Ureter (tissue), 1 donor: ENCODE measurements at regions not wholly inside any gene's neighbourhood (a gene's known extent, or its start where the extent isn't known, plus 50 kb on each side); places are given as distances from the start of the nearest gene placed in this dataset.
"Not testable (repeated sequence)": the region's sequence is repeated elsewhere in the genome, so short reads cannot be mapped to it uniquely, and the experiment has no call there.

Source experiments
- DNase-seq: peaks from one replicate; pipeline ENCODE4 v3.0.0-alpha.2; 2020; ENCODE audit warnings: low spot score
- donor health status: DM: yes; HTN: yes; CAD: no.

GRCh38 chr9:126056312-126057021 is 270.2 kb upstream of the MVB12B start:
- no peak for DNase-seq

DNA sequence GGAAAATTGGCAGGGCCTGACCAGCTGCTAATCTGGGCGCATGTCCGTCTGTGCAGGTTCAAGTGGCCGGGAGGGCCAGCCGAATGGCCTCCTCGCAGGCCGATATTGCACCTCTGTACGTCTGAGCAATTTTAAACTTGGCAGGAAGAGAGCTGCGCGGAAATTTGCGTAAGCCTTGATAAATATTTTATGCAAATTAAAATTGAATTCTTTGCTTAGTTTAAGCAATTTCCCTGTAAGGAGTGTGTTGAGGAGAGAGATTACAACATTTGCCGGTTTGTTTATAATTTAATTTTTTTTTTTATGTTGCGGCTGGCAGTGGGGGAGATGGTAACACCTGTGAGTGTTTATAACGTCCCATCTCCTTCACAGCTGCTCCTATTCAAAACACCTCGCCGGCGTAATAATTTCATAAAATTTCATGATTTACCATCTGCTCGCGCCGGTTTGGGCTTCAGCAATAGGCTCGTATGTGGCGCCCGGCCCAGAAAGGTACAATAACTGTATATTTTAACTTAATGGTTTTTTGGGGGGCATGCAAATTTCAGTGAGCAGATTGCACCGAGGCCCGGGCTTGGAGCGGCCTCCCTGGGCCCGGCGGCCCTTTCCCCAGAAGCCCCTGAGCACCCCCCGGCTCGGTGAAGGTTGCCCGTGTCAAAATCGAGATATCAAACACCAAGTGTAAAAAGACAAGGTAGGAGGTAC is 269.4 kb upstream of the MVB12B start:
- DNase-seq: no peak

DNA sequence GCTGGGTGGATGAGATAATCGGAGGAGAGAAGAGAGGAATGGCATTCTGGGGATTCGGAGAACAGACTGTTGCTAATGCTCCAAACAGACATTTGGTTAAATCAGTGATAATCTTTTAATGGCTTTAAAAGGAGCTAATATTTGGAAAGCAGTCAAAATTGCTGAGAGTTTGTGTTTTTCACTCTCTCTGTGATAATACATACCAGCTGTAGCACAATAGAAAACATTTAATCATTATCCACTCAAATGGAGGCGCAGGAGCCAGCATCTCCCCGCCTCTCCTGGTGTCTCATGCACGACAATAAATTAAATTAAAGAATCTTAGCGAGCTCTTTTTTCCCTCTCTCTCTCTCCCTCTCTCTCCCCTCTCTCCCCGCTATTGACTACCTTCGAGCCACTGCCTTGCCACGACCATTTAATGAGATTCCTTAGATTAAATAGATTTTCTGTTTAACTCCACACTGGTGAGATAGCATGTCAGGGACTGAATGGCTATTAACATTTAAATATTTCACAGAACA is 268.6 kb upstream of the MVB12B start:
- no peak for DNase-seq

GRCh38 chr9:126058591-126058990 is 268.0 kb upstream of the MVB12B start:
- DNase-seq: no peak

DNA sequence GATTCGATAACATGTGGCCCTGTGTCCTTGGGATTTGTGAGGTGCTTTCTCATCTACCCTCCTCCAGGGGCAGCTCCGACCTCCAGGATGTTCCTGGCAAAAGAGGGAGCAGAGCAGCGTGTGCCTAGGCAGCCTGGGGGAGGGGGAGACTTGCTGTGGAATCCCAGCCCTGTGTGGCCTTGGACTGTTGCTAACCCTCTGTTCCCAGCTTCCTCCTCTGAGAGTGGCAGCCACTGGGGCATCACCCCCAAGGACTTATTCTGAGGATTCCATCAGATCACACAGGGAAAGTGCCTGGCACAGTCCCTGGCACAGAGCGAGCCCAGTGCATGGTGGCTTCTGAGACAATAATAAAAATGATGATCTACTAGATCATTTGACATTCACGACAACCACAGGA is 265.1 kb upstream of the MVB12B start:
- DNase-seq: no peak

GRCh38 chr9:126062158-126062886 is 264.3 kb upstream of the MVB12B start:
- no peak for DNase-seq

DNA sequence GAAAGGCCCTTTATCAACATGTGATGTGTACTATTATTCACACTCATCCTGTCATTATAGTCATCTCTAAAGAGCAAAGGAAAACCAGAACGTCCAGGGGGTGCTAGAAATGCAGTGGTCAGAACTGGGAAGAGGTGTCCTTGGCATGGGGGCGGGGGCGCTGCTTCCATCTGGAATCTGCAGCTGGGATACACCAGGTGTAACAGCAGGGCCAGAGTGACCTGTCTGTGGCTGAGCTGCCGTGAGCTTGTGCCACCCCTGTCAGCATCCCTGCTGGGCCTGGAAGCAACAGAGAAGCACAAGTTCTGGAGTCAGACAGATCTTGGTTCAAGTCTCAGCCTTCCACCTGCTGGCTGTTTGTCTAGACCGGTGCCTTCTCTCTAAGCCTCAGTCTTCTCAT is 263.3 kb upstream of the MVB12B start:
- no peak for DNase-seq

DNA sequence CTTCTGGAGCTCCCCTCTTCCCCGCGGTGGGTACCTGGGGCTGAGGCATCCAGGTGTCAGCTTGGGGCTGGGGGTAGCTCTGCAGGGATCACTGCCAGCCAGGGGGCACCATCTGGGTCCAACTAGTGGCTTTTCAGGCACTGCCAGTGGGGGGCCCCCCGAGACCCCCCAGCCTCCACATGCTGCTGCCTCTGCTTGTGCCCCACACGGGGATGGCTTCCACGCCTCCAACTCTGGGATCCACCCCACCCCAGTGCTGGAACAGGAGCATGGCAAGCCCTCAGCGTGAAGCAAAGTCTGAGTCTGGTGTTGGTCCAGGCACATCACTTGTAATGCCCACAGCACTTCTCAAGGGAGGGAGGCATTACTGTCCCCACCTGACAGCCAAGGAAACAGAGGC is 260.5 kb upstream of the MVB12B start:
- no peak for DNase-seq

DNA sequence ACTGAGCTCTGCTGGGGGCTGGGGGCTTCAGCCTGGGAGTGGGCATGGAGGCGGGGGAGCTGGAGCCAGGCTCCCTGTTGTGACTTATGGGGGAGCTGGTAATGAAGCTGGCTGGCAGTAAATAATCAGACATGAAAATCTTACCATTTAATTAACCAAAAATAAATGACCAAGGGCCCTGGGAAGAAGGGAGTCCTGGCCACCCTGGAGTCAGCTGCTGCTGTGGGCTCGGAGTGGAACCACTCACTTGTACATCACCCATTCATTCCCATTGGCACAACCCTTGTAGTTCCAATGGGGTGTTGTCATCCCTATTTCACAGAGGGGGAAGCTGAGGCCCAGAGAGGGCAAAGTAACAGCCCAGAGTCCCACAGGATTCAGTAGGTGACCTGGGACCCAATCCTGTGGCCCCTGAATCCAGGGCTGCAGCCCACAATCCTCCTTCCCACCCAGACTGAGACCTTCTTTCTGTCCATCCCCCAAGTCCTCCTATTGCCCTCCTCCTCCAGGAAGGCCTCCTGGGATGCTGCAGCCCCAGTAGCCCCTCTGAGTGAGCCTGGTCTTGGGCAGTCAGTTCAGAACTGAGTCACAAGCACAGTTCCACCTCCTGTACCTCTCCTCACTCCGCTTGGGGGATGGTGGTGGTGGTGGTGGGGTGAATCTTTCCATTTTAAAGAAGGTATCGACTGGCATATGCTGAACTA is 259.4 kb upstream of the MVB12B start:
- DNase-seq: no peak

DNA sequence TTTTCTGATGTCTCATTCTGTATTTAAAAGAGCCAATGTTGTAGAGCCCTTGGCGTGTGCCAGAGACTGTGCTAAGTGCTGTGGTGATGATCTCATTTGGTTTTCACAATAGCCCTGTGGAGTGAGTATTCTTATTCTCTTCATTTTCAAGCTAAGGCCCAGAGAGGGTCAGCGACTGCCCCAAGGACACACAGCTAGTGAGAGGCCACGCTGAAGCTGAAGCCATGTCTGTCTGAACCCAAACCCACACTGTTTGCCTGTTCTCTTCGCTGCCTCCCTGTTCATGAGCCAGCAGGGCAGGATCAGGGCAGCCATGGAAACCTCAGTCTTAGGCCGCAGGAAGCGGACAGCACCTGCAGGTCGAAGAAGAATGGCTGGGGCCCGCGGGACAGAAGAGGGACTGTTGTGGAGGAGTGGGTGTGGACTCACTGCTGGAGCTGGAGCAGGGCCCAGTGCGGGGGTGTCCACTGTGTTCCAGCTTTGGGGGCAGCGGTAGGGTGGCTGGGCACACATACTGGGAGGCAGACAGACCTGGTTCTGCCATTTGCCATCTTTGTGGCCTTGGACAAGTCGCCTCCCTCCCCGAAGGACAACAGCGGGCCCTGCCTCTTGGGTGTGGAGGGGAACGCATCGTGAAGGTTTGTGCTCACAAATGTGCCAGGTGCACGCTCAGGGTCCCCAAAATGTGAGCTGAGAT is 257.9 kb upstream of the MVB12B start:
- no peak for DNase-seq

- DNase-seq: no peak
Measured at GRCh38 chr9:126069400-126069955, 257.2 kb upstream of the MVB12B start.

DNA sequence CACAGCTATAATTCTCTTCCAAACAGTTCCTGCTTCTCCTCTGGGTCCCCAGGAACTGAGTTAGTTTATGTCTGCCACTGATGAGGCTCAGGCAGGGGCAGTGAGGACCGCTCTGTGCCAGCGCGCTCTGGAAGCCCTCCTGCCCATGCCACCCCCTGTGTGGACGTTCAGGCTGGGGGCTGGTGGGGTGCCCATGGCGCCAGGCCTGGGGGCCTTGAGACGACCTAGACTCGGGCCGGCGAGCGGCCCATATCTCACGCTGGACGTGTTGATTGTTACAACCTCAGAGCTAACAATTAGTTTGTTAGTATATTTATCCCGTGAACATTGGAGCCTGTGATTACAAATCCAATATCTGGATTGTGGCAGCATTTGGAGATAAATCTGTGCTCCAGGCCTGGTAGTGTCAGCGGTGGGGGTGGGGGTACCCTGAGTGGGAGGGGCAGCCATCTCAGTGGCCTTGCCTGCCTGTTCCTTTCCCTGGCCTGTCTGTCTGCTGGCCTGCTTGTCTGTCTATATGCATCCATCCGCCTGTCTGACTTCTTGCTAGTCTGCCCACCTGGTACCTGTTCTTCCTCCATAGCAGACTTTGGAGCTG is 256.5 kb upstream of the MVB12B start:
- no peak for DNase-seq

DNA sequence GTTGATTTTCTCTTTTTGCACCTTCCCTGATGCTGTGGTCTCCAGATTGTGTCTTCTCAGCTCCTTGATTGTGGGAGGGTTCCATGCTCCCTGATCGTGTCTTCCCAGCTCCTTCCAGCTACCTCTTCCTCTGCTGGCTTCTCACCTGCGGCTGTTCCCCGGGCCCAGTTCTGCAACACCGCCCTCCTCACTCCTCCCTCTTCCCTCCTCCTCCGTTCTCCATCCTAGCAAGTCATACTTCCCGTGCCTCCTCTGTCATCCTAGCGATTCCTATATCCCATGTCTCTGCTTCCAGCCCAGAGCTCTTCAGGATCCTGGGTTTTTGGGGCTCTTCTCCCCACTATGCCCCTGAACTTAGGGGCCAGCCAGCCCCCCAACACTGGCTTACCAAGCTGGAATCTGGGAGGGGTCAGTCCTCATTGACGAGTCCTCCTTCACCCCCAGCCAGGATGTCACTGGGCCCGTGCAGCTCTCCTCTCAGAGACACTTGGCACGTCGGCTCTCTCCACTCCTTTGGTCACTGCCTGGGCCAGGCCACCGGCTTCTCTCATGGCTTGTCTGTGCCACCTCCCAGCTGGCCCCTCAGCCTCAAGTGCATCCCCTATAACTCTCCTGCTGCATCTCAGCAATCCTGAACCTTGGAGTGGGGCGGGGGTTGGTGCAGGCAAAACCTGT is 255.4 kb upstream of the MVB12B start:
- DNase-seq: no peak

DNA sequence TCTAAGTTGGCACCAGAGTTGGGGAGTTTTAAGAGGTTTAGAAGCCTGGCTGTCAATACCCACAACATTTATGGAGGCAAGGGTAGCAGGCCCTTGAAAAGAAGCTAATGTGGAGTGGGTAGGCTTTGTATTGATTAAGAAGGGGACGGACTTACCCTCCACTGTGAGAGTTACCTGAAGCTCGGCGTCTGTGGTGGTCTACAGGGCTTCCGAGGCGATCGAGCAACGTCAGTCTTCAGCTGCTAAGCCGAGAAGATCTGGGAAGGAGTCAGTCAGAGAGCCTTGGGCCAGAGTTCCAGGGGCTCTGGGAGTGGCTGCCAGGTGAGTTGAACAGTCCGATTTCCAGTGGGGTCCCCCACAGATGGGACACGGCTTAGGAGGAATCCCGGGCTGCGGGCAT is 249.0 kb upstream of the MVB12B start:
- DNase-seq: not testable (repeated sequence)

DNA sequence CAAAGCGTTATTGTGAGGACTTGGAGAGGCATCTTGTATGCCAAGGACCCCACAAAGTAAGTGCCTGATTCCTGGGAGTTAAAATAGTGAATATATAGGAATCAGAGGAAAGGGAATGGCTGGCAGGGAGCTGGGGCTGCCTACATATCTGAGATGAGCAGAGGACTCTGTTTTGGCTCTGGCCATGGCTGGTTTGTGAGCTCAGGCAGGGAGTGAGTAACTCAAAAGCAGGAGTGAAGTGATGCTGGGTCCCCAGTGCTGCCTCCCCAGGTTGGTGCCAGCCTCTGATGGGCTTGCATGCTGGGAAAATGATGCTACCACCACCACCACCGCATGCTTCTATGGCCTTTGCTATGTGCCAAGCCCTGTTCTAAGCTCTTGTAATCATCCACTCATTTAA is 246.0 kb upstream of the MVB12B start:
- DNase-seq: no peak

DNA sequence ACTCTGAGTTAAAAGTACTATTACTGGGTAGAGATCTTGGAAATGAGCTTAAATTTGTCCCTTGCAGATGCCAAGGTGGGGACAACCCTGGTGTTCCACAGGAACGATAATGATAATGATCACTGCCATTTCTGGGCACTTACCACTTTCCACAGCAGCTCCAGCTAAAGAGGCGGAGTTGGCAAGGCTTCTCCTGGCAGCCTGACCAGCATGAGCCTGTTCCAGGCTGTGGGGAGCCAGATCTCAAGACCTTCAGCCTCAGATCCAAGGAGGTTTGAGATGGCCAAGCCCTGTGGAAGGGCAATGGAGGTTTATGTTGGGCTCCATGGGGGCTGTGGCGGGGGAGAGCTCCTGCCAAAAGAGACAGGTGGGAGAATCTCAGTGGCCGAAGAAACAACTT is 244.9 kb upstream of the MVB12B start:
- no peak for DNase-seq

DNA sequence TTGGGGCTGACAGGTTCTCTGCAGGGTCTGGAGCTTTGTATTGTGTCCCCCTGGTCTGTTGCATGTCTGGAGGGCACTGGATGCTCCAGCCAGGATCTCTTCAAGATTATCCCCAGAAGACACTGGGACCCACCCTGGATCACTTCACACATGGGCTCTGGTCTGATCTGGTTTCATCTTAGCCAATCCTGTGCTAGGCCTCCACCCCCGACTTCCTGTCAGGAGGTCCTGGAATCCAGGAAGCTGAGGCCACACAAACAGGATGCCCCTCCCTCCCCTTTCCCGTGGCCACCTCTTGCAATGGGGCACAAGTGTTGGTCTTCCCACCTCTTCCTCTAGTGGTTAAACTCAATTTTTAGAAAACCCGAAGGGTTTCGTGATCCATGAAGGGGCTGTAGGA is 242.6 kb upstream of the MVB12B start:
- DNase-seq: no peak

DNA sequence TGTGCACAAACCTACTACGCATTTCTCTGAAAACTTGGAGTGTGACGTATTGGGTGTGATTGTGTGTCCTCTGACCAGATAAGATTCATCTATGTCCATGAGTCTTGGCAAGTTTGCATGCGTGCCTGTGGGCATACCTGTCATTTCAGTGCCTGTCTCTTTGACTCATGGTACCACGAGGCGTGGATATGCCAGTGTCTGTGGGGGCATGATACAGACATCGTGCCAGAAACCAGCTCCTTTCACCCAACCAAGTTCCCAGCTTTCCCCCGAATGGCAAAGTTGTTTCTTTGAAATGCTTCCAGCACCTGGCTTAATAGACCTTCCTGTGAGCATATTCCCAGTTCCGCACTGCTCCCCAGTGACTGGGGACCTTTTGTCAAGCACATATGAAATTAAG is 241.9 kb upstream of the MVB12B start:
- no peak for DNase-seq

DNA sequence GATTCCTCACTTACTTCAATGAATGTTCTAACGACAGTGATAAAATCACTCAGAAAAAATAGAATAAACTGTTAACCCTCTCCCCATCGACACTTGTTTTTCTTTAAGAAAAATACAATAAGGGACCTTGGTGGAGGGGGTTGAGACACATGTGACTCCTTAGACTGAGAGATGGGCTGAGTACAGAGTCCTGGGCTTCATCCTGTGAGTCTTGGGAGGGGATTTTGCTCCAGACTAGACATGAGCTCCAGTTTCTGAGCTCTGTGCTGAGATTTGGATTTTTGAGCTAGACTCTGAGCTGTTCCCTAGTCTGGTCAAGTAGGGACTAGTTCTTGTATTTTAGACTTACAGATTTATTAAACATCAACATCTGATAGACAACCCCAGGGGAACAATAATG is 241.5 kb upstream of the MVB12B start:
- DNase-seq: no peak

- DNase-seq: no peak
Measured at GRCh38 chr9:126088336-126088735, 238.3 kb upstream of the MVB12B start.
